ENCODE measurements at regions not wholly inside any gene's neighbourhood (a gene's known extent, or its start where the extent isn't known, plus 50 kb on each side); places are given as distances from the start of the nearest gene placed in this dataset.

GRCh38 chr3:88811096-88811495 lies 296.3 kb upstream of the EPHA3 start:
- H3K4me3 Mint-ChIP-seq: no peak overlapping the region
- DNase-seq (ENCODE audit: low spot score) (no peak), ATAC-seq (no peak)
- TF ChIP-seq OVOL2 (CRISPR knock-in tag; IDR thresholded peaks at IDR 0.05; ENCODE audit: borderline replicate concordance) (no peak), ZNF317 (CRISPR knock-in tag; IDR thresholded peaks at IDR 0.05; ENCODE audit: borderline replicate concordance, low read depth) (no peak)
- TF ChIP-seq, protein P1, sequence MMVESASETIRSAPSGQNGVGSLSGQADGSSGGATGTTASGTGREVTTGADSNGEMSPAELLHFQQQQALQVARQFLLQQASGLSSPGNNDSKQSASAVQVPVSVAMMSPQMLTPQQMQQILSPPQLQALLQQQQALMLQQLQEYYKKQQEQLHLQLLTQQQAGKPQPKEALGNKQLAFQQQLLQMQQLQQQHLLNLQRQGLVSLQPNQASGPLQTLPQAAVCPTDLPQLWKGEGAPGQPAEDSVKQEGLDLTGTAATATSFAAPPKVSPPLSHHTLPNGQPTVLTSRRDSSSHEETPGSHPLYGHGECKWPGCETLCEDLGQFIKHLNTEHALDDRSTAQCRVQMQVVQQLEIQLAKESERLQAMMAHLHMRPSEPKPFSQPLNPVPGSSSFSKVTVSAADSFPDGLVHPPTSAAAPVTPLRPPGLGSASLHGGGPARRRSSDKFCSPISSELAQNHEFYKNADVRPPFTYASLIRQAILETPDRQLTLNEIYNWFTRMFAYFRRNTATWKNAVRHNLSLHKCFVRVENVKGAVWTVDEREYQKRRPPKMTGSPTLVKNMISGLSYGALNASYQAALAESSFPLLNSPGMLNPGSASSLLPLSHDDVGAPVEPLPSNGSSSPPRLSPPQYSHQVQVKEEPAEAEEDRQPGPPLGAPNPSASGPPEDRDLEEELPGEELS (CRISPR knock-in tag; IDR thresholded peaks at IDR 0.05): no peak
- no peaks in the 10 kb centered on the region for H3K27me3 Mint-ChIP-seq (ENCODE audit: low read depth)
- no peaks in the 10 kb centered on the region for H3K9me3 Mint-ChIP-seq
- no peaks in the 10 kb centered on the region for H3K36me3 Mint-ChIP-seq
- H3K27ac Mint-ChIP-seq: no peak overlapping the region
- ChIA-PET CTCF (no interaction called here), POLR2A (no interaction called here)
- H3K4me1 Mint-ChIP-seq: peaks cover 6% of the 10 kb centered on the region; the same call in 1 of the 2 replicates

- POLR2A ChIA-PET: no interaction called here
- Mint-ChIP-seq H3K27ac (no peak overlapping the region), H3K27me3 (ENCODE audit: low read depth) (no peaks in the 10 kb centered on the region), H3K36me3 (no peaks in the 10 kb centered on the region), H3K9me3 (no peaks in the 10 kb centered on the region), H3K4me1 (peaks cover 3% of the 10 kb centered on the region; the same call in 1 of the 2 replicates), H3K4me3 (no peak overlapping the region)
- peak; percentile 62 for ATAC-seq
- CTCF ChIA-PET: no interaction called here
- TF ChIP-seq MXD4 (CRISPR knock-in tag; IDR thresholded peaks at IDR 0.05; ENCODE audit: borderline replicate concordance) (no peak), TEAD1 (CRISPR knock-in tag; IDR thresholded peaks at IDR 0.05) (no peak), NFE2L1 (CRISPR knock-in tag; IDR thresholded peaks at IDR 0.05) (no peak)
- TF ChIP-seq, protein P2, sequence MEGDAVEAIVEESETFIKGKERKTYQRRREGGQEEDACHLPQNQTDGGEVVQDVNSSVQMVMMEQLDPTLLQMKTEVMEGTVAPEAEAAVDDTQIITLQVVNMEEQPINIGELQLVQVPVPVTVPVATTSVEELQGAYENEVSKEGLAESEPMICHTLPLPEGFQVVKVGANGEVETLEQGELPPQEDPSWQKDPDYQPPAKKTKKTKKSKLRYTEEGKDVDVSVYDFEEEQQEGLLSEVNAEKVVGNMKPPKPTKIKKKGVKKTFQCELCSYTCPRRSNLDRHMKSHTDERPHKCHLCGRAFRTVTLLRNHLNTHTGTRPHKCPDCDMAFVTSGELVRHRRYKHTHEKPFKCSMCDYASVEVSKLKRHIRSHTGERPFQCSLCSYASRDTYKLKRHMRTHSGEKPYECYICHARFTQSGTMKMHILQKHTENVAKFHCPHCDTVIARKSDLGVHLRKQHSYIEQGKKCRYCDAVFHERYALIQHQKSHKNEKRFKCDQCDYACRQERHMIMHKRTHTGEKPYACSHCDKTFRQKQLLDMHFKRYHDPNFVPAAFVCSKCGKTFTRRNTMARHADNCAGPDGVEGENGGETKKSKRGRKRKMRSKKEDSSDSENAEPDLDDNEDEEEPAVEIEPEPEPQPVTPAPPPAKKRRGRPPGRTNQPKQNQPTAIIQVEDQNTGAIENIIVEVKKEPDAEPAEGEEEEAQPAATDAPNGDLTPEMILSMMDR (IDR thresholded peaks at IDR 0.05): no peak
- DNase-seq (ENCODE audit: low spot score): no peak
These were observed 294.8 kb upstream of the EPHA3 start for GRCh38 chr3:88812576-88812975.

DNA sequence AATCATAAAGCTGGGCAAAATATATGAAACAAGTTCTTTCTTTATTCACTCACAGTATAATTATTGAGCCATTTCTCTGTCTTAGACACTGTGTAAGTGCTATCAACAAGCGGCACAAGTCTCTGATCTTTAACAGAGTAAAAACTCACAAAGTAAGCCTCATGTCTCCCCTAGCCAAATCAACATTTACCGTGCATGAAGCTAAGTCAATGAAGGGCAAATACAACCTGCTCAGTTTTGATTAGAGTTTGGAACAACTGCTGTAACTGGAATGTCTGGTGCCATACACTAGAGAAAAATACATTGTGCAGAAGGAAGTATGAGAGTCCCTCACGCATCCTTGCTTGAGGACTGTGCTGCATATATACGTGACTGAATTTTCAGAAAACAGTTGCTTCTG lies 291.0 kb upstream of the EPHA3 start:
- ATAC-seq (no peak), DNase-seq (ENCODE audit: low spot score) (no peak)
- H3K4me3 Mint-ChIP-seq: no peak overlapping the region
- ChIA-PET POLR2A (no interaction called here), CTCF (no interaction called here)
- TF ChIP-seq NFATC4 (CRISPR knock-in tag; IDR thresholded peaks at IDR 0.05): no peak
- no peak for TF ChIP-seq ZNF396 (CRISPR knock-in tag; IDR thresholded peaks at IDR 0.05; ENCODE audit: borderline replicate concordance)
- TF ChIP-seq NFYB (CRISPR knock-in tag; conservative IDR thresholded peaks at IDR 0.05; ENCODE audit: low read depth): no peak
- TF ChIP-seq, protein P3, sequence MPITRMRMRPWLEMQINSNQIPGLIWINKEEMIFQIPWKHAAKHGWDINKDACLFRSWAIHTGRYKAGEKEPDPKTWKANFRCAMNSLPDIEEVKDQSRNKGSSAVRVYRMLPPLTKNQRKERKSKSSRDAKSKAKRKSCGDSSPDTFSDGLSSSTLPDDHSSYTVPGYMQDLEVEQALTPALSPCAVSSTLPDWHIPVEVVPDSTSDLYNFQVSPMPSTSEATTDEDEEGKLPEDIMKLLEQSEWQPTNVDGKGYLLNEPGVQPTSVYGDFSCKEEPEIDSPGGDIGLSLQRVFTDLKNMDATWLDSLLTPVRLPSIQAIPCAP (CRISPR knock-in tag; IDR thresholded peaks at IDR 0.05): no peak
- TF ChIP-seq, protein P4, sequence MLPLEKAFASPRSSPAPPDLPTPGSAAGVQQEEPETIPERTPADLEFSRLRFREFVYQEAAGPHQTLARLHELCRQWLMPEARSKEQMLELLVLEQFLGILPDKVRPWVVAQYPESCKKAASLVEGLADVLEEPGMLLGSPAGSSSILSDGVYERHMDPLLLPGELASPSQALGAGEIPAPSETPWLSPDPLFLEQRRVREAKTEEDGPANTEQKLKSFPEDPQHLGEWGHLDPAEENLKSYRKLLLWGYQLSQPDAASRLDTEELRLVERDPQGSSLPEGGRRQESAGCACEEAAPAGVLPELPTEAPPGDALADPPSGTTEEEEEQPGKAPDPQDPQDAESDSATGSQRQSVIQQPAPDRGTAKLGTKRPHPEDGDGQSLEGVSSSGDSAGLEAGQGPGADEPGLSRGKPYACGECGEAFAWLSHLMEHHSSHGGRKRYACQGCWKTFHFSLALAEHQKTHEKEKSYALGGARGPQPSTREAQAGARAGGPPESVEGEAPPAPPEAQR (CRISPR knock-in tag; IDR thresholded peaks at IDR 0.05): no peak
- no peak for TF ChIP-seq SMAD3 (CRISPR knock-in tag; IDR thresholded peaks at IDR 0.05; ENCODE audit: borderline replicate concordance)
- no peak for TF ChIP-seq FOXP1 (CRISPR knock-in tag; IDR thresholded peaks at IDR 0.05; ENCODE audit: borderline replicate concordance)
- TF ChIP-seq AFF4 (CRISPR knock-in tag; IDR thresholded peaks at IDR 0.05; ENCODE audit: borderline replicate concordance): no peak
- TF ChIP-seq CREB1 (CRISPR knock-in tag; IDR thresholded peaks at IDR 0.05): no peak
- TF ChIP-seq, protein P5, sequence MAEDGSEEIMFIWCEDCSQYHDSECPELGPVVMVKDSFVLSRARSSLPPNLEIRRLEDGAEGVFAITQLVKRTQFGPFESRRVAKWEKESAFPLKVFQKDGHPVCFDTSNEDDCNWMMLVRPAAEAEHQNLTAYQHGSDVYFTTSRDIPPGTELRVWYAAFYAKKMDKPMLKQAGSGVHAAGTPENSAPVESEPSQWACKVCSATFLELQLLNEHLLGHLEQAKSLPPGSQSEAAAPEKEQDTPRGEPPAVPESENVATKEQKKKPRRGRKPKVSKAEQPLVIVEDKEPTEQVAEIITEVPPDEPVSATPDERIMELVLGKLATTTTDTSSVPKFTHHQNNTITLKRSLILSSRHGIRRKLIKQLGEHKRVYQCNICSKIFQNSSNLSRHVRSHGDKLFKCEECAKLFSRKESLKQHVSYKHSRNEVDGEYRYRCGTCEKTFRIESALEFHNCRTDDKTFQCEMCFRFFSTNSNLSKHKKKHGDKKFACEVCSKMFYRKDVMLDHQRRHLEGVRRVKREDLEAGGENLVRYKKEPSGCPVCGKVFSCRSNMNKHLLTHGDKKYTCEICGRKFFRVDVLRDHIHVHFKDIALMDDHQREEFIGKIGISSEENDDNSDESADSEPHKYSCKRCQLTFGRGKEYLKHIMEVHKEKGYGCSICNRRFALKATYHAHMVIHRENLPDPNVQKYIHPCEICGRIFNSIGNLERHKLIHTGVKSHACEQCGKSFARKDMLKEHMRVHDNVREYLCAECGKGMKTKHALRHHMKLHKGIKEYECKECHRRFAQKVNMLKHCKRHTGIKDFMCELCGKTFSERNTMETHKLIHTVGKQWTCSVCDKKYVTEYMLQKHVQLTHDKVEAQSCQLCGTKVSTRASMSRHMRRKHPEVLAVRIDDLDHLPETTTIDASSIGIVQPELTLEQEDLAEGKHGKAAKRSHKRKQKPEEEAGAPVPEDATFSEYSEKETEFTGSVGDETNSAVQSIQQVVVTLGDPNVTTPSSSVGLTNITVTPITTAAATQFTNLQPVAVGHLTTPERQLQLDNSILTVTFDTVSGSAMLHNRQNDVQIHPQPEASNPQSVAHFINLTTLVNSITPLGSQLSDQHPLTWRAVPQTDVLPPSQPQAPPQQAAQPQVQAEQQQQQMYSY (CRISPR knock-in tag; IDR thresholded peaks at IDR 0.05): no peak
- no peak for TF ChIP-seq GRHL2 (CRISPR knock-in tag; IDR thresholded peaks at IDR 0.05; ENCODE audit: insufficient replicate concordance, severe bottlenecking)
- no peak for TF ChIP-seq ZNF138 (CRISPR knock-in tag; conservative IDR thresholded peaks at IDR 0.05)
- H3K4me1 Mint-ChIP-seq: no peaks in the 10 kb centered on the region
- no peaks in the 10 kb centered on the region for H3K27me3 Mint-ChIP-seq (ENCODE audit: low read depth)
- no peaks in the 10 kb centered on the region for H3K9me3 Mint-ChIP-seq
- no peak overlapping the region for H3K27ac Mint-ChIP-seq
- H3K36me3 Mint-ChIP-seq: no peaks in the 10 kb centered on the region

Data from WTC11 (cell line).